ENCODE measurements at regions not wholly inside any gene's neighbourhood (a gene's known extent, or its start where the extent isn't known, plus 50 kb on each side); places are given as distances from the start of the nearest gene placed in this dataset.

GRCh38 chr9:107982745-107983144 lies 493.2 kb upstream of the KLF4 start:
- Histone ChIP-seq H3K36me3 (no peaks in the 10 kb centered on the region), H3K27ac (no peak overlapping the region), H3K9ac (no peak overlapping the region), H3K9me3 (replicated peaks in 1 of 11) (no peaks in the 10 kb centered on the region), H3K4me2 (peak overlapping the region in 4 of 11 experiments; percentile 29 to 60 (median 46); a peak in 5 of 22 replicates), H3K4me1 (peaks cover 0 to 18% (median 2%) of the 10 kb centered on the region in 10 experiments; a peak in 8 of 20 replicates), H3K4me3 (no peak overlapping the region), H4K20me1 (no peaks in the 10 kb centered on the region), H3K27me3 (no peaks in the 10 kb centered on the region)
- no peak for TF ChIP-seq Cebpa-rat (IDR thresholded peaks at IDR 0.05)

- peak overlapping the region in 4 of 11 experiments; percentile 29 to 60 (median 46); a peak in 7 of 22 replicates for H3K4me2 ChIP-seq
- no peaks in the 10 kb centered on the region for H3K9me3 ChIP-seq (replicated peaks in 1 of 11)
- peaks cover 0 to 22% (median 2%) of the 10 kb centered on the region in 10 experiments; a peak in 8 of 20 replicates for H3K4me1 ChIP-seq
- H3K27me3 ChIP-seq = no peaks in the 10 kb centered on the region
- TF ChIP-seq Cebpa-rat (IDR thresholded peaks at IDR 0.05) = no peak
- H3K36me3 ChIP-seq = no peaks in the 10 kb centered on the region
- H3K27ac ChIP-seq = no peak overlapping the region
- no peak overlapping the region for H3K9ac ChIP-seq
- no peak overlapping the region for H3K4me3 ChIP-seq
- H4K20me1 ChIP-seq = no peaks in the 10 kb centered on the region
Observed at GRCh38 chr9:107982001-107982400, 492.4 kb upstream of the KLF4 start.

DNA sequence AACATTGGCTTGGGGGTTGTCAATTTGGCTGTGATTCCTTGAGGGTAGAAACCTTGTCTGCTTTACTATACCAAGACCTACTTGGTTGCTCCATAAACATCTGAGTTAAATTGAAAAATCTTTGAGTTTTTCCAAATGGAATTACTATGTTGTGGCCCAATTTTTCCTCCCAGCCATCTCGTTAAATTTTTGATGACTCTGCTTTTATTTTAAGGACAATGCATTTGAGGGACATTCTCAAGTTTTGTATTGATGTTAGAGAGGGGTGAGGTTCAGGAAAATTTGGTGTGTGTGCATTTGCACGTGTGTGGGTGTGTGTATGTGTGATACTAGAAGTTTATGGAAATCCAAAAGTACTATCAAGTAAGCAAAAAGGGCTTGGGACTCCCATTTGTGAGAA lies 491.4 kb upstream of the KLF4 start:
- H3K4me2 ChIP-seq = no peak overlapping the region
- no peaks in the 10 kb centered on the region for H3K27me3 ChIP-seq
- no peak for TF ChIP-seq Cebpa-rat (IDR thresholded peaks at IDR 0.05)
- no peak overlapping the region for H3K27ac ChIP-seq
- H3K4me3 ChIP-seq = no peak overlapping the region
- H3K36me3 ChIP-seq = no peaks in the 10 kb centered on the region
- H3K9me3 ChIP-seq (replicated peaks in 1 of 11) = no peaks in the 10 kb centered on the region
- H4K20me1 ChIP-seq = no peaks in the 10 kb centered on the region
- H3K9ac ChIP-seq = no peak overlapping the region
- H3K4me1 ChIP-seq = peaks cover 0 to 28% (median 2%) of the 10 kb centered on the region in 10 experiments; a peak in 8 of 20 replicates

DNA sequence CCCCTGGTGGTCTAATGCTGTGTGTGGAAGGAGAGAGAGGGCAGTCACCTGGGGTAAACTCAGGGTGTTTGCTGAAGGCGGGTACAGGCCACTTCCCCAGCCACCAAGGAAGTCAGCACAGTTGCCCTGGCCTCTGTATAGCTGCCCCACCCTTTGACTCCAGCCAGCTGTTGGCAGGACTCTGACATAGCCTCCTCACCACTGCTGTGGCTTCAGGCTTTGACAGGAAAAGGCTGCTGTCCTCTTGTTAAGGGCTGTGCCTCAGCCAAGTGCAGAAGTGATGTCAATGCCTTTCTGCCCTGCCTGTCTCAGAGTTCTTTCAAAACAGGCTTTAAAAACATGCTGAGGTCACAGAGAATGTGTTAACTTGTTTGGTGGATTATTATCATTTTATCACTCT lies 487.2 kb upstream of the KLF4 start:
- peaks cover 0 to 13% (median 0%) of the 10 kb centered on the region in 10 experiments; a peak in 5 of 20 replicates for H3K4me1 ChIP-seq
- H4K20me1 ChIP-seq = no peaks in the 10 kb centered on the region
- no peak overlapping the region for H3K4me3 ChIP-seq
- TF ChIP-seq Cebpa-rat (IDR thresholded peaks at IDR 0.05) = no peak
- H3K9me3 ChIP-seq (replicated peaks in 1 of 11) = no peaks in the 10 kb centered on the region
- H3K27ac ChIP-seq = no peak overlapping the region
- no peaks in the 10 kb centered on the region for H3K36me3 ChIP-seq
- H3K9ac ChIP-seq = no peak overlapping the region
- no peaks in the 10 kb centered on the region for H3K27me3 ChIP-seq
- peak overlapping the region in 3 of 11 experiments; percentile 3 to 22 (median 6); a peak in 4 of 22 replicates for H3K4me2 ChIP-seq

- H3K36me3 ChIP-seq = no peaks in the 10 kb centered on the region
- no peak overlapping the region for H3K4me2 ChIP-seq
- H3K9ac ChIP-seq = no peak overlapping the region
- H4K20me1 ChIP-seq = no peaks in the 10 kb centered on the region
- no peak overlapping the region for H3K27ac ChIP-seq
- no peak overlapping the region for H3K4me3 ChIP-seq
- H3K4me1 ChIP-seq = peaks cover 0 to 11% (median 0%) of the 10 kb centered on the region in 10 experiments; a peak in 4 of 20 replicates
- H3K9me3 ChIP-seq (replicated peaks in 1 of 11) = no peaks in the 10 kb centered on the region
- no peaks in the 10 kb centered on the region for H3K27me3 ChIP-seq
- TF ChIP-seq Cebpa-rat (IDR thresholded peaks at IDR 0.05) = no peak
Observed at GRCh38 chr9:107975426-107976010, 485.9 kb upstream of the KLF4 start.

- Histone ChIP-seq H4K20me1 (no peaks in the 10 kb centered on the region), H3K9ac (no peak overlapping the region), H3K27me3 (no peaks in the 10 kb centered on the region), H3K4me2 (no peak overlapping the region), H3K4me3 (no peak overlapping the region), H3K36me3 (no peaks in the 10 kb centered on the region), H3K27ac (no peak overlapping the region), H3K4me1 (peaks cover 0 to 11% (median 0%) of the 10 kb centered on the region in 10 experiments; a peak in 4 of 20 replicates), H3K9me3 (replicated peaks in 1 of 11) (no peaks in the 10 kb centered on the region)
- no peak for TF ChIP-seq Cebpa-rat (IDR thresholded peaks at IDR 0.05)
Observed at GRCh38 chr9:107973451-107973850, 483.9 kb upstream of the KLF4 start.

- Histone ChIP-seq H3K27me3 (no peaks in the 10 kb centered on the region), H3K4me1 (peaks cover 0 to 13% (median 6%) of the 10 kb centered on the region in 10 experiments; a peak in 9 of 20 replicates), H3K9ac (no peak overlapping the region), H3K4me2 (no peak overlapping the region), H3K36me3 (no peaks in the 10 kb centered on the region), H3K27ac (no peak overlapping the region), H3K9me3 (replicated peaks in 1 of 11) (no peaks in the 10 kb centered on the region), H3K4me3 (no peak overlapping the region), H4K20me1 (no peaks in the 10 kb centered on the region)
- no peak for TF ChIP-seq Cebpa-rat (IDR thresholded peaks at IDR 0.05)
Observed at GRCh38 chr9:107972346-107972745, 482.8 kb upstream of the KLF4 start.

DNA sequence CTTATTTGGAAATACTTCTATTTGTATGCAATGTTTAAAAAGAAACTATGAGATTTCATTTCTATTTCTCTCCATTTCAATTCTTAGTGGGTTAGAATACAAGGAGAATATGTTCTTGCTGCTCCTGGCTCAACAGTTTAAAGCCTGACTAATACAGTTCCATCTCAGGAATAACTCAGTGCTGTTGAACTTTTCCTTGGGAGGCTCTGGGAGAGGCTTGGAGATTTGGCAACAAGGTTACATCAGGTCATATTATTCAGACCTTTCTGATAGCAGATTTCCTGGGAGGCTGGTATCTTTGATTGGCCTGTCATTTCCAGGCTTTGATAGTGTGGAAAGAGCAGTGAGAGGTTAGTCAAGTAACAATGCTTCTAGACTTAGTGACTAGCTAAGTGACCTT lies 481.7 kb upstream of the KLF4 start:
- H4K20me1 ChIP-seq = no peaks in the 10 kb centered on the region
- no peak overlapping the region for H3K27ac ChIP-seq
- H3K9ac ChIP-seq = no peak overlapping the region
- no peak overlapping the region for H3K4me3 ChIP-seq
- H3K4me1 ChIP-seq = peaks cover 0 to 7% (median 4%) of the 10 kb centered on the region in 10 experiments; a peak in 5 of 20 replicates
- H3K9me3 ChIP-seq (replicated peaks in 1 of 11) = no peaks in the 10 kb centered on the region
- no peaks in the 10 kb centered on the region for H3K27me3 ChIP-seq
- TF ChIP-seq Cebpa-rat (IDR thresholded peaks at IDR 0.05) = no peak
- H3K36me3 ChIP-seq = no peaks in the 10 kb centered on the region
- no peak overlapping the region for H3K4me2 ChIP-seq

DNA sequence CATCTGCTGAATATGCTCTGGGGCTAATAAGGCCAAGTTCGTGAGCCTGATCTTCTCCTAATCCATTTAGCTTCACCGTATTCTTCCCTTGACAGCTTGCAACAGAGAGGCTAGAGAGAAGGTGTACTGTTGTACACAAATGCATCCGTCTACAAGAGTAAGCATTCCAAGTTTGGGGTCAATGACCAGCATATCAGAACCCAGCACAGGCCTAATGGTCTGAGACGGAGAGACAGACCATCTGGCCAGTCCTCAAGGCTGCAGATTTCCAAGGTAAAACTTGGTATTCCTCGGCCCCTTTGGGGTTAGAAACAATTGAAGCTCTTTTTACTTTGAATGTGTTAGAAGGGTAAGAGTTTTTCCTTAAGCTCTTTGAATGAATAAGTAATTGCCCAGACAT lies 481.2 kb upstream of the KLF4 start:
- H3K27me3 ChIP-seq = no peaks in the 10 kb centered on the region
- no peak for TF ChIP-seq Cebpa-rat (IDR thresholded peaks at IDR 0.05)
- H4K20me1 ChIP-seq = no peaks in the 10 kb centered on the region
- no peak overlapping the region for H3K9ac ChIP-seq
- no peak overlapping the region for H3K4me3 ChIP-seq
- H3K36me3 ChIP-seq = no peaks in the 10 kb centered on the region
- no peak overlapping the region for H3K27ac ChIP-seq
- peaks cover 0 to 7% (median 4%) of the 10 kb centered on the region in 10 experiments; a peak in 5 of 20 replicates for H3K4me1 ChIP-seq
- H3K9me3 ChIP-seq (replicated peaks in 1 of 11) = no peaks in the 10 kb centered on the region
- no peak overlapping the region for H3K4me2 ChIP-seq

- Histone ChIP-seq H3K9me3 (replicated peaks in 1 of 11) (no peaks in the 10 kb centered on the region), H3K4me1 (peaks cover 0 to 7% (median 4%) of the 10 kb centered on the region in 10 experiments; a peak in 5 of 20 replicates), H3K4me2 (no peak overlapping the region), H3K27ac (no peak overlapping the region), H4K20me1 (no peaks in the 10 kb centered on the region), H3K36me3 (no peaks in the 10 kb centered on the region), H3K9ac (no peak overlapping the region), H3K27me3 (no peaks in the 10 kb centered on the region), H3K4me3 (no peak overlapping the region)
- no peak for TF ChIP-seq Cebpa-rat (IDR thresholded peaks at IDR 0.05)
Observed at GRCh38 chr9:107969727-107970126, 480.2 kb upstream of the KLF4 start.

Data from BLaER1 treated with 17β-estradiol and CSF1 and Interleukin-3, amounts not matched to agents 10 nM and 100 nM (cell line).